H1 (cell line): ENCODE measurements at regions not wholly inside any gene's neighbourhood (a gene's known extent, or its start where the extent isn't known, plus 50 kb on each side); places are given as distances from the start of the nearest gene placed in this dataset.

Experiments
- CTCF ChIA-PET: fragments of 300-600 bp; sonication (Branson Sonifier 250); formaldehyde crosslinking; loops from one replicate; lab custom pipeline; 2021; ENCODE audit not compliant: partially characterized antibody; lab: Charles Lee
- POLR2A ChIA-PET: fragments of 300-600 bp; sonication (Branson Sonifier 250); formaldehyde crosslinking; loops from one replicate; lab custom pipeline; 2021; ENCODE audit warnings: inconsistent platforms; ENCODE audit not compliant: partially characterized antibody; lab: Charles Lee
- DNase-seq, 2 experiments: peaks; one replicate each; pipeline versions ENCODE4 v3.0.0 to v3.0.0-alpha.2; 2010 to 2022; ENCODE audit warnings: low spot score in 2 of 2, low read depth in 1 of 2, mixed read lengths in 1 of 2
- FAIRE-seq: peaks from 2 replicates; lab custom pipeline; 2011; peaks lifted over from hg19 to GRCh38; lab: Jason Lieb, UNC
- H2AFZ ChIP-seq: 2 replicates; pipeline ENCODE4 v1.8.1; 2012; ENCODE audit warnings: low read length, inconsistent platforms
- H2AK5ac ChIP-seq: 2 replicates; pipeline ENCODE4 v1.6.1; 2013; ENCODE audit warnings: low read depth, low read length
- H2BK120ac ChIP-seq: replicated peaks from 2 replicates; pipeline ENCODE3; 2013; ENCODE audit warnings: low read depth, low read length, inconsistent platforms
- H2BK12ac ChIP-seq: 2 replicates; pipeline ENCODE4 v1.6.1; 2013; ENCODE audit warnings: low read depth, low read length
- H2BK15ac ChIP-seq: 2 replicates; pipeline ENCODE4 v1.6.1; 2013; ENCODE audit warnings: low read length
- H2BK20ac ChIP-seq: 2 replicates; pipeline ENCODE4 v1.6.1; 2013; ENCODE audit warnings: low read length
- H2BK5ac ChIP-seq: 2 replicates; pipeline ENCODE4 v1.6.1; 2013; ENCODE audit warnings: low read depth, low read length
- H3K14ac ChIP-seq: 2 replicates; pipeline ENCODE4 v1.6.1; 2013; ENCODE audit warnings: inconsistent platforms; ENCODE audit not compliant: insufficient read length
- H3K18ac ChIP-seq: 2 replicates; pipeline ENCODE4 v1.6.1; 2013; ENCODE audit warnings: low read length; ENCODE audit errors: extremely low read depth
- H3K23ac ChIP-seq: 2 replicates; pipeline ENCODE4 v1.6.1; 2013; ENCODE audit warnings: inconsistent platforms; ENCODE audit not compliant: insufficient read length
- H3K23me2 ChIP-seq: 2 replicates; pipeline ENCODE4 v1.6.1; 2013; ENCODE audit warnings: low read depth, low read length
- H3K27ac ChIP-seq: 2 replicates; pipeline ENCODE4 v1.6.1; 2011; ENCODE audit warnings: low read depth, low read length, inconsistent platforms
- H3K27me3 ChIP-seq, 4 experiments: replicated peaks in 1 of 4; 1 replicate in 1 of 4; 2 replicates in 3 of 4; pipeline versions ENCODE4 v1.6.1 to v1.8.1; 2011 to 2013; ENCODE audit warnings: low read length in 3 of 4, mild to moderate bottlenecking in 3 of 4, inconsistent platforms in 2 of 4, mixed read lengths in 2 of 4, moderate library complexity in 1 of 4; ENCODE audit not compliant: control insufficient read depth in 3 of 4, insufficient read depth in 3 of 4; ENCODE audit errors: extremely low read depth in 1 of 4
- H3K36me3 ChIP-seq, 4 experiments: 2 replicates each; pipeline versions ENCODE4 v1.6.1 to v1.8.1; 2011 to 2013; ENCODE audit warnings: mild to moderate bottlenecking in 4 of 4, low read length in 3 of 4, moderate library complexity in 2 of 4, control low read depth in 1 of 4, inconsistent platforms in 1 of 4; ENCODE audit not compliant: insufficient read depth in 4 of 4, control insufficient read depth in 2 of 4
- H3K4ac ChIP-seq: replicated peaks from 2 replicates; pipeline ENCODE3; 2013; ENCODE audit warnings: low read length, low read depth, mixed read lengths, inconsistent platforms; ENCODE audit not compliant: insufficient read length
- H3K4me1 ChIP-seq, 4 experiments: replicated peaks in 1 of 4; 1 replicate in 1 of 4; 2 replicates in 3 of 4; pipeline versions ENCODE4 v1.6.1 to v1.8.1; 2011 to 2013; ENCODE audit warnings: low read length in 3 of 4, inconsistent platforms in 2 of 4, mixed read lengths in 1 of 4; ENCODE audit not compliant: insufficient read depth in 4 of 4, control insufficient read depth in 3 of 4
- H3K4me2 ChIP-seq, 2 experiments: 2 replicates each; pipeline versions ENCODE4 v1.6.1 to v1.8.1; 2011 to 2013; ENCODE audit warnings: low read depth in 2 of 2, low read length in 2 of 2, control low read depth in 1 of 2, inconsistent platforms in 1 of 2, mild to moderate bottlenecking in 1 of 2; ENCODE audit not compliant: insufficient read depth in 1 of 2
- H3K4me3 ChIP-seq, 4 experiments: fragments of 200-600, 300-600 bp in 1 of 4; sonication (generic), shearing (Covaris generic), sonication (Bioruptor Twin) in 1 of 4; 2 replicates each; pipeline versions ENCODE4 v1.5.1 to v1.8.1; 2011 to 2016; ENCODE audit warnings: low read length in 4 of 4, low read depth in 3 of 4, control low read depth in 2 of 4, inconsistent platforms in 2 of 4, mild to moderate bottlenecking in 2 of 4, mixed read lengths in 1 of 4, moderate library complexity in 1 of 4; ENCODE audit not compliant: insufficient read depth in 2 of 4; ENCODE audit errors: extremely low read depth in 1 of 4
- H3K56ac ChIP-seq: replicated peaks from 2 replicates; pipeline ENCODE3; 2013; ENCODE audit warnings: low read depth, mild to moderate bottlenecking, mixed read lengths, low read length, inconsistent platforms; ENCODE audit not compliant: insufficient read length
- H3K79me1 ChIP-seq: 2 replicates; pipeline ENCODE4 v1.6.1; 2013; ENCODE audit warnings: low read depth, low read length, control low read depth
- H3K79me2 ChIP-seq, 2 experiments: 2 replicates each; pipeline versions ENCODE4 v1.6.1 to v1.8.1; 2012 to 2013; ENCODE audit warnings: low read length in 2 of 2, mild to moderate bottlenecking in 2 of 2, inconsistent platforms in 1 of 2; ENCODE audit not compliant: insufficient read depth in 2 of 2, control insufficient read depth in 1 of 2
- H3K9ac ChIP-seq, 4 experiments: replicated peaks in 1 of 4; 1 replicate in 1 of 4; 2 replicates in 3 of 4; pipeline versions ENCODE4 v1.6.1 to v1.8.1; 2011 to 2013; ENCODE audit warnings: low read depth in 3 of 4, low read length in 3 of 4, control low read depth in 2 of 4, mild to moderate bottlenecking in 2 of 4, moderate library complexity in 2 of 4, inconsistent platforms in 1 of 4; ENCODE audit errors: extremely low read depth in 1 of 4
- H3K9me3 ChIP-seq, 2 experiments: 2 replicates each; pipeline versions ENCODE4 v1.6.1 to v1.8.1; 2012 to 2013; ENCODE audit warnings: mild to moderate bottlenecking in 2 of 2, moderate library complexity in 2 of 2, control low read depth in 1 of 2, inconsistent platforms in 1 of 2, low read depth in 1 of 2, low read length in 1 of 2, mixed read lengths in 1 of 2; ENCODE audit not compliant: insufficient read depth in 2 of 2
- H4K20me1 ChIP-seq, 2 experiments: replicated peaks in 1 of 2; 2 replicates each; pipeline versions ENCODE3 to v1.8.1; 2011 to 2013; ENCODE audit warnings: inconsistent platforms in 2 of 2, low read length in 2 of 2, mild to moderate bottlenecking in 1 of 2; ENCODE audit not compliant: insufficient read depth in 2 of 2, control insufficient read depth in 1 of 2
- H4K5ac ChIP-seq: 2 replicates; pipeline ENCODE4 v1.6.1; 2013; ENCODE audit warnings: low read length, low read depth, mixed read lengths, inconsistent platforms; ENCODE audit not compliant: insufficient read length
- H4K8ac ChIP-seq: 2 replicates; pipeline ENCODE4 v1.8.0; 2013; ENCODE audit warnings: mild to moderate bottlenecking, moderate library complexity, low read length, inconsistent platforms; ENCODE audit not compliant: insufficient read depth; ENCODE audit errors: extremely low read depth
- H4K91ac ChIP-seq: replicated peaks from 2 replicates; pipeline ENCODE3; 2013; ENCODE audit warnings: low read length, mixed read lengths, inconsistent platforms; ENCODE audit not compliant: insufficient read length
- CREB1 ChIP-seq: IDR thresholded peaks from 2 replicates; pipeline ENCODE4 v1.6.1; 2012; ENCODE audit warnings: inconsistent platforms
- EZH2 ChIP-seq: fragments of 200-600 bp; sonication (generic); IDR thresholded peaks from 2 replicates; pipeline ENCODE4 v1.7.1; 2012; ENCODE audit warnings: low read depth, mild to moderate bottlenecking, moderate library complexity, low read length, inconsistent platforms; ENCODE audit not compliant: severe bottlenecking
- HDAC6 ChIP-seq: IDR thresholded peaks from one replicate; pipeline ENCODE4 v1.7.1; 2012; ENCODE audit warnings: low read depth, mild to moderate bottlenecking, inconsistent platforms, low read length, moderate library complexity
- JUND ChIP-seq: IDR thresholded peaks from 2 replicates; pipeline ENCODE4 v1.6.1; 2011; ENCODE audit warnings: mild to moderate bottlenecking, improper control_type of control experiment, low read length
- RXRA ChIP-seq: IDR thresholded peaks from 2 replicates; pipeline ENCODE4 v1.6.1; 2011; ENCODE audit warnings: low read depth, mild to moderate bottlenecking, low read length, moderate library complexity; ENCODE audit not compliant: insufficient read depth
- SIX5 ChIP-seq: IDR thresholded peaks from 2 replicates; pipeline ENCODE4 v1.6.1; 2011; ENCODE audit warnings: mild to moderate bottlenecking, low read depth, low read length
- SP1 ChIP-seq: IDR thresholded peaks from 2 replicates; pipeline ENCODE4 v1.6.1; 2011; ENCODE audit warnings: low read depth, low read length
- SP4 ChIP-seq: IDR thresholded peaks from 2 replicates; pipeline ENCODE4 v1.6.1; 2012; ENCODE audit warnings: low read length, inconsistent platforms
- SRF ChIP-seq: IDR thresholded peaks from 2 replicates; pipeline ENCODE4 v1.6.1; 2011; ENCODE audit warnings: mild to moderate bottlenecking, low read depth, low read length, moderate library complexity
- WGBS, 2 experiments: shearing (Covaris generic) in 1 of 2; methylation state at CpG; one replicate each; pipeline versions ENCODE4 v1.1.6 to v1.1.7; 2013 to 2015; ENCODE audit warnings: low lambda C conversion rate in 2 of 2, mixed read lengths in 2 of 2, inconsistent platforms in 1 of 2, low coverage in 1 of 2, missing lambda C conversion rate in 1 of 2; ENCODE audit not compliant: insufficient replicate concordance in 2 of 2, insufficient coverage in 1 of 2, insufficient read length in 1 of 2; ENCODE audit errors: extremely low coverage in 1 of 2, missing lambda C conversion rate in 1 of 2; 5-methylcytosine and 5-hydroxymethylcytosine counted together
- TF ChIP-seq, protein P1 (sequence below): IDR thresholded peaks from 2 replicates; pipeline ENCODE4 v1.6.1; 2012; ENCODE audit warnings: inconsistent platforms
- TF ChIP-seq, protein P2 (sequence below): IDR thresholded peaks from 2 replicates; pipeline ENCODE4 v1.6.1; 2012; ENCODE audit warnings: low read length, inconsistent platforms
- TF ChIP-seq, protein P3 (sequence below): IDR thresholded peaks from 2 replicates; pipeline ENCODE4 v1.6.1; 2012; ENCODE audit warnings: inconsistent platforms

DNA sequence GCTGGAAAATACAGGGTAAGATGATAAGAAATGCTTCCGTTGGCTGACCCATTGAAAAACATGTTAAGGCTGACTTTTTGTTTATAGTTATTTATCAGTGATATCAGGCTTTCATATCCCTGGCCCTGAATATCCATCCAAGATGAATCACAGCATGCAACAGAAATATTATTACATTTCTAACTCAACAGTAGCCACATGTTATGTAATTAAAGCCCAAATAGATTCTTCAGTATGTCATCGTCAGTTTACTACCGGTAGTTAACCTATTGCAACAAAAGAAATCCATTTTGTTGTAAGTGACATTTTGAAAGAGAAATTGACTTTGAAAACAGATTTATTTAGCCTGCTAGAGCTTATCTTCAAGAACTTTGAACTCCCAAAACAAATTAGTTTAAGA is 354.1 kb upstream of the CELF2 start:
- Histone ChIP-seq H2BK5ac (no peak overlapping the region), H3K4me2 (no peak overlapping the region), H3K4ac (no peak overlapping the region), H3K4me3 (no peak overlapping the region), H3K36me3 (no peaks in the 10 kb centered on the region), H3K79me1 (no peaks in the 10 kb centered on the region), H3K79me2 (no peaks in the 10 kb centered on the region), H2BK12ac (no peak overlapping the region), H2BK120ac (no peak overlapping the region), H4K91ac (no peak overlapping the region), H3K9ac (no peak overlapping the region), H3K14ac (no peak overlapping the region), H2AK5ac (no peak overlapping the region), H4K8ac (no peak overlapping the region), H3K56ac (no peak overlapping the region), H2BK20ac (no peak overlapping the region), H2BK15ac (no peak overlapping the region), H3K9me3 (no peaks in the 10 kb centered on the region), H2AFZ (no peak overlapping the region), H3K27me3 (no peaks in the 10 kb centered on the region), H3K27ac (no peak overlapping the region), H3K23me2 (no peaks in the 10 kb centered on the region; the same call in 1 of the 2 replicates), H3K18ac (no peak overlapping the region), H3K23ac (no peak overlapping the region), H4K20me1 (no peaks in the 10 kb centered on the region), H4K5ac (no peak overlapping the region), H3K4me1 (no peaks in the 10 kb centered on the region)
- ChIA-PET CTCF (interaction anchor here (0.8 to 2.7 kb wide), 3 partner anchors 12 to 88 kb away, joined by 3 to 9 read pairs (median 3); no protein-coding TSS in a partner anchor), POLR2A (no interaction called here)
- FAIRE-seq (no peak), DNase-seq (no peak)
- WGBS, 2 experiments, result 93% methylated on average over 3 of the region's 3 CpGs; no CpG with 5 or more reads in 1 of the 2 experiments
- TF ChIP-seq SIX5 (no peak), RXRA (no peak), CREB1 (no peak), EZH2 (no peak), SRF (no peak), SP1 (no peak), SP4 (no peak), JUND (no peak), HDAC6 (no peak)
- TF ChIP-seq, protein P1, sequence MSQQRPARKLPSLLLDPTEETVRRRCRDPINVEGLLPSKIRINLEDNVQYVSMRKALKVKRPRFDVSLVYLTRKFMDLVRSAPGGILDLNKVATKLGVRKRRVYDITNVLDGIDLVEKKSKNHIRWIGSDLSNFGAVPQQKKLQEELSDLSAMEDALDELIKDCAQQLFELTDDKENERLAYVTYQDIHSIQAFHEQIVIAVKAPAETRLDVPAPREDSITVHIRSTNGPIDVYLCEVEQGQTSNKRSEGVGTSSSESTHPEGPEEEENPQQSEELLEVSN, result no peak
- TF ChIP-seq, protein P2, sequence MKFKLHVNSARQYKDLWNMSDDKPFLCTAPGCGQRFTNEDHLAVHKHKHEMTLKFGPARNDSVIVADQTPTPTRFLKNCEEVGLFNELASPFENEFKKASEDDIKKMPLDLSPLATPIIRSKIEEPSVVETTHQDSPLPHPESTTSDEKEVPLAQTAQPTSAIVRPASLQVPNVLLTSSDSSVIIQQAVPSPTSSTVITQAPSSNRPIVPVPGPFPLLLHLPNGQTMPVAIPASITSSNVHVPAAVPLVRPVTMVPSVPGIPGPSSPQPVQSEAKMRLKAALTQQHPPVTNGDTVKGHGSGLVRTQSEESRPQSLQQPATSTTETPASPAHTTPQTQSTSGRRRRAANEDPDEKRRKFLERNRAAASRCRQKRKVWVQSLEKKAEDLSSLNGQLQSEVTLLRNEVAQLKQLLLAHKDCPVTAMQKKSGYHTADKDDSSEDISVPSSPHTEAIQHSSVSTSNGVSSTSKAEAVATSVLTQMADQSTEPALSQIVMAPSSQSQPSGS, result no peak
- TF ChIP-seq, protein P3, sequence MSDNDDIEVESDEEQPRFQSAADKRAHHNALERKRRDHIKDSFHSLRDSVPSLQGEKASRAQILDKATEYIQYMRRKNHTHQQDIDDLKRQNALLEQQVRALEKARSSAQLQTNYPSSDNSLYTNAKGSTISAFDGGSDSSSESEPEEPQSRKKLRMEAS, result no peak
